Activated naive CD8-positive, alpha-beta T cell treated with anti-CD3 and anti-CD28 coated beads, Interleukin-2, amount 10 ng/mL, durations not matched to agents 7 days and 5 days (primary cell): ENCODE measurements at regions not wholly inside any gene's neighbourhood (a gene's known extent, or its start where the extent isn't known, plus 50 kb on each side); places are given as distances from the start of the nearest gene placed in this dataset.

Experiments
- ATAC-seq: fragments of 150-1000 bp; cut with Tn5 transposase; one replicate; pipeline ENCODE4 v1.10.0; 2021; ENCODE audit warnings: low read depth, moderate library complexity
- POLR2A ChIA-PET: fragments of 350-600 bp; sonication (Branson Sonifier 250); formaldehyde crosslinking; loops from one replicate; lab custom pipeline; 2021; ENCODE audit warnings: antibody characterized with exemption; lab: Charles Lee
- DNase-seq: peaks from one replicate; pipeline ENCODE4 v3.0.0; 2021
- H3K27ac Mint-ChIP-seq: one replicate; pipeline ENCODE4 v1.8.0; 2022; ENCODE audit warnings: mild to moderate bottlenecking, mixed read lengths
- H3K27me3 Mint-ChIP-seq: one replicate; pipeline ENCODE4 v1.8.0; 2022; ENCODE audit warnings: mild to moderate bottlenecking, moderate library complexity, mixed read lengths
- H3K36me3 Mint-ChIP-seq: one replicate; pipeline ENCODE4 v1.8.0; 2021; ENCODE audit warnings: mild to moderate bottlenecking, mixed read lengths
- H3K4me1 Mint-ChIP-seq: one replicate; pipeline ENCODE4 v1.8.0; 2021; ENCODE audit warnings: mixed read lengths
- H3K4me3 Mint-ChIP-seq: one replicate; pipeline ENCODE4 v1.8.0; 2022; ENCODE audit warnings: mild to moderate bottlenecking, moderate library complexity, mixed read lengths
- H3K9me3 Mint-ChIP-seq: one replicate; pipeline ENCODE4 v1.8.0; 2021; ENCODE audit warnings: mixed read lengths

GRCh38 chr15:97078591-97078990 lies 748.1 kb downstream of the NR2F2 start:
- H3K4me1 Mint-ChIP-seq = no peaks in the 10 kb centered on the region
- H3K27me3 Mint-ChIP-seq = no peaks in the 10 kb centered on the region
- no peaks in the 10 kb centered on the region for H3K36me3 Mint-ChIP-seq
- ATAC-seq (no peak), DNase-seq (no peak)
- no peak overlapping the region for H3K27ac Mint-ChIP-seq
- POLR2A ChIA-PET = no interaction called here
- peaks cover 4% of the 10 kb centered on the region for H3K9me3 Mint-ChIP-seq
- no peak overlapping the region for H3K4me3 Mint-ChIP-seq

GRCh38 chr15:97081666-97082226 lies 751.2 kb downstream of the NR2F2 start:
- Mint-ChIP-seq H3K9me3 (no peaks in the 10 kb centered on the region), H3K4me1 (no peaks in the 10 kb centered on the region), H3K36me3 (no peaks in the 10 kb centered on the region), H3K4me3 (no peak overlapping the region), H3K27me3 (no peaks in the 10 kb centered on the region), H3K27ac (no peak overlapping the region)
- POLR2A ChIA-PET = no interaction called here
- DNase-seq (no peak), ATAC-seq (no peak)

GRCh38 chr15:97082830-97083229 lies 752.3 kb downstream of the NR2F2 start:
- no peak overlapping the region for H3K4me3 Mint-ChIP-seq
- ATAC-seq = no peak

GRCh38 chr15:97084650-97085049 lies 754.1 kb downstream of the NR2F2 start:
- H3K9me3 Mint-ChIP-seq = no peaks in the 10 kb centered on the region
- no peaks in the 10 kb centered on the region for H3K27me3 Mint-ChIP-seq
- no peak overlapping the region for H3K4me3 Mint-ChIP-seq
- DNase-seq = no peak
- no peaks in the 10 kb centered on the region for H3K36me3 Mint-ChIP-seq
- H3K4me1 Mint-ChIP-seq = no peaks in the 10 kb centered on the region
- H3K27ac Mint-ChIP-seq = no peak overlapping the region
- POLR2A ChIA-PET = no interaction called here
- no peak for ATAC-seq

More at GRCh38 chr15:97082830-97083229, 752.3 kb downstream of the NR2F2 start:
- Mint-ChIP-seq H3K9me3 (no peaks in the 10 kb centered on the region), H3K27me3 (no peaks in the 10 kb centered on the region), H3K36me3 (no peaks in the 10 kb centered on the region), H3K27ac (no peak overlapping the region), H3K4me1 (no peaks in the 10 kb centered on the region)
- DNase-seq = no peak
- POLR2A ChIA-PET = no interaction called here

GRCh38 chr15:97085731-97086130 lies 755.2 kb downstream of the NR2F2 start:
- no peak for ATAC-seq

GRCh38 chr15:97087006-97087741 lies 756.7 kb downstream of the NR2F2 start:
- no peak for DNase-seq
- POLR2A ChIA-PET = no interaction called here
- Mint-ChIP-seq H3K4me1 (no peaks in the 10 kb centered on the region), H3K36me3 (no peaks in the 10 kb centered on the region), H3K27ac (no peak overlapping the region), H3K9me3 (no peaks in the 10 kb centered on the region), H3K27me3 (no peaks in the 10 kb centered on the region), H3K4me3 (no peak overlapping the region)
- ATAC-seq = no peak

More at GRCh38 chr15:97085731-97086130, 755.2 kb downstream of the NR2F2 start:
- Mint-ChIP-seq H3K4me1 (no peaks in the 10 kb centered on the region), H3K27ac (no peak overlapping the region), H3K36me3 (no peaks in the 10 kb centered on the region), H3K4me3 (no peak overlapping the region), H3K9me3 (no peaks in the 10 kb centered on the region), H3K27me3 (no peaks in the 10 kb centered on the region)
- POLR2A ChIA-PET = no interaction called here
- DNase-seq = no peak

- H3K9me3 Mint-ChIP-seq = no peaks in the 10 kb centered on the region
- DNase-seq (no peak), ATAC-seq (no peak)
- H3K36me3 Mint-ChIP-seq = no peaks in the 10 kb centered on the region
- no peak overlapping the region for H3K27ac Mint-ChIP-seq
- no peak overlapping the region for H3K4me3 Mint-ChIP-seq
- no peaks in the 10 kb centered on the region for H3K4me1 Mint-ChIP-seq
- no peaks in the 10 kb centered on the region for H3K27me3 Mint-ChIP-seq
- POLR2A ChIA-PET = no interaction called here
Observed at GRCh38 chr15:97091093-97091492, 760.6 kb downstream of the NR2F2 start.

GRCh38 chr15:97092656-97093055 lies 762.2 kb downstream of the NR2F2 start:
- DNase-seq (no peak), ATAC-seq (no peak)
- Mint-ChIP-seq H3K27ac (no peak overlapping the region), H3K36me3 (no peaks in the 10 kb centered on the region), H3K9me3 (peaks cover 1% of the 10 kb centered on the region), H3K4me3 (no peak overlapping the region), H3K4me1 (no peaks in the 10 kb centered on the region), H3K27me3 (no peaks in the 10 kb centered on the region)
- POLR2A ChIA-PET = no interaction called here

- no peak overlapping the region for H3K27ac Mint-ChIP-seq
Observed at GRCh38 chr15:97096303-97096835, 765.9 kb downstream of the NR2F2 start.

GRCh38 chr15:97099040-97099439 lies 768.5 kb downstream of the NR2F2 start:
- no peaks in the 10 kb centered on the region for H3K36me3 Mint-ChIP-seq

More at GRCh38 chr15:97096303-97096835, 765.9 kb downstream of the NR2F2 start:
- ATAC-seq (no peak), DNase-seq (no peak)
- Mint-ChIP-seq H3K9me3 (peaks cover 7% of the 10 kb centered on the region), H3K27me3 (no peaks in the 10 kb centered on the region), H3K36me3 (no peaks in the 10 kb centered on the region), H3K4me3 (no peak overlapping the region), H3K4me1 (no peaks in the 10 kb centered on the region)
- POLR2A ChIA-PET = no interaction called here

GRCh38 chr15:97101572-97101971 lies 771.1 kb downstream of the NR2F2 start:
- H3K4me1 Mint-ChIP-seq = no peaks in the 10 kb centered on the region
- no peak overlapping the region for H3K27ac Mint-ChIP-seq
- no peaks in the 10 kb centered on the region for H3K27me3 Mint-ChIP-seq
- POLR2A ChIA-PET = no interaction called here
- H3K4me3 Mint-ChIP-seq = no peak overlapping the region
- ATAC-seq = no peak
- no peaks in the 10 kb centered on the region for H3K36me3 Mint-ChIP-seq
- H3K9me3 Mint-ChIP-seq = peaks cover 10% of the 10 kb centered on the region
- no peak for DNase-seq

More at GRCh38 chr15:97099040-97099439, 768.5 kb downstream of the NR2F2 start:
- DNase-seq (no peak), ATAC-seq (no peak)
- Mint-ChIP-seq H3K4me1 (no peaks in the 10 kb centered on the region), H3K9me3 (peaks cover 7% of the 10 kb centered on the region), H3K27ac (no peak overlapping the region), H3K27me3 (no peaks in the 10 kb centered on the region), H3K4me3 (no peak overlapping the region)
- POLR2A ChIA-PET = no interaction called here

GRCh38 chr15:97114900-97115760 lies 784.6 kb downstream of the NR2F2 start:
- H3K27ac Mint-ChIP-seq = no peak overlapping the region
- H3K9me3 Mint-ChIP-seq = peaks cover 6% of the 10 kb centered on the region
- no peak overlapping the region for H3K4me3 Mint-ChIP-seq
- POLR2A ChIA-PET = no interaction called here
- no peak for DNase-seq
- H3K36me3 Mint-ChIP-seq = no peaks in the 10 kb centered on the region
- no peaks in the 10 kb centered on the region for H3K4me1 Mint-ChIP-seq
- no peaks in the 10 kb centered on the region for H3K27me3 Mint-ChIP-seq
- no peak for ATAC-seq

- H3K27ac Mint-ChIP-seq = no peak overlapping the region
- peaks cover 4% of the 10 kb centered on the region for H3K9me3 Mint-ChIP-seq
- ATAC-seq (no peak), DNase-seq (no peak)
- no peak overlapping the region for H3K4me3 Mint-ChIP-seq
- POLR2A ChIA-PET = no interaction called here
- no peaks in the 10 kb centered on the region for H3K4me1 Mint-ChIP-seq
- no peaks in the 10 kb centered on the region for H3K36me3 Mint-ChIP-seq
- no peaks in the 10 kb centered on the region for H3K27me3 Mint-ChIP-seq
Observed at GRCh38 chr15:97115761-97116070, 785.2 kb downstream of the NR2F2 start.
